DMS 273 treated with DMSO at 0.1 percent for 48 hours (cell line): ENCODE measurements at regions not wholly inside any gene's neighbourhood (a gene's known extent, or its start where the extent isn't known, plus 50 kb on each side); places are given as distances from the start of the nearest gene placed in this dataset.

ENCODE experiments used
- DNase-seq: peaks from one replicate; lab custom pipeline; 2025; lab: John Stamatoyannopoulos, UW

DNA sequence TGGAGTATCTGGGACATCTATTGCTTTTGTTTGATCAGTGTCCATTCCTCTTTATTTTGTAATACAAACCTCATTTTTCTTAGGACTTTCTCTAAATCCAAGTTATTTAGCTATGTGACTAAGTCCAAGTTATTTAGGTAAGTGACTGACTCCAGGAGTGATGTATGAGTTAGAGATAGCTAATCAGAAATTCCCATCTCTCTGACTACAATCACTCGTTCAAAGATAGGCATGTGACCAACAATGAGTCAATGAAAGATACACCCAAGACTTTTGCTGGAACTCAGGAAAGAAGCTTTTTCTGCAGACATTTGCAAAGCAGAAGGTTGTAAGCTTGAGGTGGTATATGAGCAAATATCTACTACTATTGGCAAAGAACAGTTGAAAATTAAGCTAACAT is 72.5 kb upstream of the KCNIP4 start:
- DNase-seq = no peak

DNA sequence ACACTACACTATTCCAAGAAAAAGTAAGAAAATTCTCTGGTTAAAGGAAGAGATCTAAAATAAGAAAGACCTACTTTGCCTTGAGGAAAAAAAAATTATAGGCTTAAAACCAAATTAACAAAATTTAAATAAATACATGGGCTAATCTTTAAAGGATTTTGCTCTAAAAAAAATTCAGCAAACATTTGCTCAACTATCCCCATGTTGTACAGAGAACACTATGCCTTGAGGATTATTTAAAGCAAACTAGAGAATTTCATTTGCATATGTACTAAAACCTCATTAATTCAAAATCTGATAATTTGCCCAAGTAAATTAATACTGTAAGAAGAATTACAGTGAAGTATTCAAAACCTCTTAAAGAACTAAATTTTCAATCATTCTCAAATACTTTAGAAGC is 71.6 kb upstream of the KCNIP4 start:
- DNase-seq = no peak

DNA sequence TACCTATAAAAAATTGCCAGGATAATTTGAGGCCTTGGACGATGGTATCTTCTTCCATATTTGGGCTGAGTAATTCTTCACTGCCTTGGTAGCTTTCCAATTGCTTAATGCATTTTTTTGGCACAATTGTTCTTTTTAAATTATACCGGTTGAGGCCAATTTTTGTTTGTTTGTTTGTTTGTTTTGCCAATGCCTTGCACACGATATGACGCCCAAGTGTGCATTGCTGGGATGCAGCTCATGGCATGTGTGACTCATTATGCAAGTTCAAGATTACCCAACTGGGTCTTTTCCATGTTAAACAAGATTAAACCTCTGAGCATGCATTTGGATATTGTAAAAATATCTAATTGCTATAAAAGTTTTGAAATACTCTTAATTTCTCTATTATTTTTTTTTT is 71.1 kb upstream of the KCNIP4 start:
- DNase-seq = no peak

DNA sequence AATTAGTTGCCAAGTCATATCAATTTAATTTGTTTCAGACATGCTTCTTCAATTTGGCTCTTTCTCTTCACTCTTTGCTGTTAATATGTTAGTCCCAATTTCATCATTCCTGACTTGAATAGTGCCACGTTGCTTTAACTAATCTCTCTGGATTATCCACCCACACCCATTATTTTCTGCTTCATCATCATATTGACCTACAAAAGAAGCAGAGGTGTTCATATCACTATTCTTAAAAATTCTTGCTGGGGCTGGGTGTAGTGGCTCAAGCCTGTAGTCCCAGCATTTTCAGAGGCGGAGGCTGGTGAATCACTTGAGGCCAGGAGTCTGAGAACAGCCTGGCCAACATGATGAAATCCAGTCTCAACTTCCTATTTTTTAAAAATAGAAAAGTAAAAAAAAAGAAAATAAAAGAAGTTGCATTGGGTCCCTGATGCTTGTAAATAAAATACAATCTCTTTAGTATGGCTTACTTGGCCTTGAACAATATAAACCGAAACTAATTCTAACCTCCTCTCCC is 65.7 kb upstream of the KCNIP4 start:
- no peak for DNase-seq

DNA sequence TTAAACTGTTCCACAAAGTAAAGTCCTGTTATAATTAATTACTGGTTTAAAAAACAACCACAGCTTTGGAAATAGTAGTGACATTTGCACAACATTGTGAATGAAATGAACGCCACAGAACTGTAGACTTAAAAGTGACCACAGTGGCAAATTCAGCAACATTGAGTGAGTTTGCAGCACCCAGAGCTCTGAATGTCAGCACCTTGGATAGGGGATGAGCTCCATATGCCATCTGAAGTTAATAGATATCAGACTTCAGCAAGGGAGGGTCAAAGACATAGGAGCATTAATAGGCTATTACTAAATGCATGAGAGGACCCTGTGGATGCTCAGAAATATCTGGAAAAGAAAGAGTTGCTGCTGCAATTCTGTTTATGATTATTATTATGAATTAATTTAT is 55.3 kb upstream of the KCNIP4 start:
- DNase-seq = no peak
